GM23338 (cell line): ENCODE measurements at regions not wholly inside any gene's neighbourhood (a gene's known extent, or its start where the extent isn't known, plus 50 kb on each side); places are given as distances from the start of the nearest gene placed in this dataset.

Experiments used
- ATAC-seq: fragments of 200-7000 bp; cut with Tn5 transposase; 3 replicates; pipeline ENCODE4 v1.9.1; 2020
- DNase-seq: peaks from one replicate; pipeline ENCODE4 v3.0.0-alpha.2; 2015; ENCODE audit warnings: low spot score
- H2AFZ ChIP-seq: fragments of 200-600 bp; sonication (generic); 2 replicates; pipeline ENCODE4 v1.8.0; 2016; ENCODE audit warnings: antibody characterized with exemption, mild to moderate bottlenecking, moderate library complexity
- H3F3A ChIP-seq: fragments of 200-600 bp; sonication (generic); replicated peaks from 2 replicates; pipeline ENCODE4 v1.8.0; 2017; ENCODE audit warnings: antibody characterized with exemption, mixed run types, low read depth
- H3K27ac ChIP-seq: fragments of 200-600 bp; sonication (generic); 2 replicates; pipeline ENCODE4 v1.6.1; 2016; ENCODE audit warnings: low read depth
- H3K27me3 ChIP-seq: fragments of 200-600 bp; sonication (generic); 2 replicates; pipeline ENCODE4 v1.8.0; 2016; ENCODE audit warnings: mild to moderate bottlenecking, mixed run types, moderate library complexity; ENCODE audit not compliant: insufficient read depth
- H3K36me3 ChIP-seq: fragments of 200-600 bp; sonication (generic); 2 replicates; pipeline ENCODE4 v1.8.0; 2016; ENCODE audit warnings: mild to moderate bottlenecking; ENCODE audit not compliant: insufficient read depth
- H3K4me1 ChIP-seq: fragments of 200-600 bp; sonication (generic); 2 replicates; pipeline ENCODE4 v1.8.0; 2016; ENCODE audit warnings: mild to moderate bottlenecking, moderate library complexity; ENCODE audit not compliant: insufficient read depth
- H3K4me2 ChIP-seq: fragments of 200-600 bp; sonication (generic); 2 replicates; pipeline ENCODE4 v1.7.1; 2017; ENCODE audit warnings: mixed run types
- H3K4me3 ChIP-seq: fragments of 200-600 bp; sonication (generic); 2 replicates; pipeline ENCODE4 v1.6.1; 2016; ENCODE audit warnings: mixed run types
- H3K79me2 ChIP-seq: fragments of 200-600 bp; sonication (generic); replicated peaks from 2 replicates; pipeline ENCODE4 v1.8.0; 2017; ENCODE audit warnings: mild to moderate bottlenecking; ENCODE audit not compliant: insufficient read depth
- H3K9me2 ChIP-seq: fragments of 200-600 bp; sonication (generic); 2 replicates; pipeline ENCODE4 v1.8.0; 2017; ENCODE audit not compliant: insufficient read depth
- H4K20me1 ChIP-seq: fragments of 200-600 bp; sonication (generic); replicated peaks from 2 replicates; pipeline ENCODE4 v1.8.0; 2017; ENCODE audit warnings: mild to moderate bottlenecking; ENCODE audit not compliant: insufficient read depth
- H3K27ac Mint-ChIP-seq: 2 replicates; pipeline ENCODE4 v1.8.0; 2020; ENCODE audit warnings: inconsistent platforms, mild to moderate bottlenecking, moderate library complexity, mixed read lengths
- H3K27me3 Mint-ChIP-seq: 3 replicates; pipeline ENCODE4 v1.8.0; 2022; ENCODE audit warnings: low read depth, mild to moderate bottlenecking, moderate library complexity, mixed read lengths, inconsistent platforms; ENCODE audit not compliant: insufficient read depth, poor library complexity
- H3K36me3 Mint-ChIP-seq: 3 replicates; pipeline ENCODE4 v1.8.0; 2021; ENCODE audit warnings: low read depth, mild to moderate bottlenecking, inconsistent platforms, moderate library complexity, mixed read lengths
- H3K4me1 Mint-ChIP-seq: 3 replicates; pipeline ENCODE4 v1.8.0; 2020; ENCODE audit warnings: mild to moderate bottlenecking, inconsistent platforms, mixed read lengths
- H3K4me3 Mint-ChIP-seq: 3 replicates; pipeline ENCODE4 v1.8.0; 2021; ENCODE audit warnings: moderate library complexity, mild to moderate bottlenecking, inconsistent platforms, mixed read lengths
- H3K9me3 Mint-ChIP-seq: 3 replicates; pipeline ENCODE4 v1.8.0; 2020; ENCODE audit warnings: moderate library complexity, mild to moderate bottlenecking, inconsistent platforms, mixed read lengths
- CREB1 ChIP-seq: fragments of 250-450 bp; sonication (Bioruptor Pico); IDR thresholded peaks from 2 replicates; pipeline ENCODE4 v1.5.0; 2020; ENCODE audit warnings: low read depth, mild to moderate bottlenecking, moderate library complexity
- EZH2phosphoT487 ChIP-seq: fragments of 200-600 bp; sonication (generic); IDR thresholded peaks from one replicate; pipeline ENCODE4 v1.8.1; 2018; ENCODE audit warnings: antibody characterized with exemption; ENCODE audit not compliant: unreplicated experiment
- JUNB ChIP-seq: IDR thresholded peaks from one replicate; pipeline ENCODE4 v1.6.1; 2016; ENCODE audit warnings: antibody characterized with exemption; ENCODE audit not compliant: unreplicated experiment
- NANOG ChIP-seq: IDR thresholded peaks from 2 replicates; pipeline ENCODE4 v1.6.1; 2016; ENCODE audit warnings: antibody characterized with exemption, borderline replicate concordance
- POLR2AphosphoS5 ChIP-seq: IDR thresholded peaks from 2 replicates; pipeline ENCODE4 v1.6.1; 2016; ENCODE audit warnings: antibody characterized with exemption, low read depth
- STAT1 ChIP-seq: IDR thresholded peaks from one replicate; pipeline ENCODE4 v1.6.1; 2016; ENCODE audit warnings: antibody characterized with exemption; ENCODE audit not compliant: unreplicated experiment
- ZNF114 ChIP-seq: fragments of 250-450 bp; sonication (Bioruptor Pico); IDR thresholded peaks from 2 replicates; pipeline ENCODE4 v1.5.0; 2020; ENCODE audit warnings: mild to moderate bottlenecking, moderate library complexity
- ZNF331 ChIP-seq: fragments of 250-450 bp; sonication (Bioruptor Pico); IDR thresholded peaks from 2 replicates; pipeline ENCODE4 v1.5.0; 2020; ENCODE audit warnings: low read depth, mild to moderate bottlenecking, moderate library complexity
- TF ChIP-seq, protein P1 (sequence below): fragments of 250-450 bp; sonication (Bioruptor Pico); IDR thresholded peaks from 2 replicates; pipeline ENCODE4 v1.5.0; 2020; ENCODE audit warnings: mild to moderate bottlenecking, moderate library complexity
- TF ChIP-seq, protein P2 (sequence below), 2 experiments: fragments of 200-600 bp in 1 of 2; sonication (generic) in 1 of 2; conservative IDR thresholded peaks; 2 replicates each; pipeline versions ENCODE4 v1.5.1 to v1.6.1; 2016 to 2017; ENCODE audit warnings: antibody characterized with exemption in 2 of 2, low read depth in 2 of 2, mild to moderate bottlenecking in 2 of 2, moderate library complexity in 1 of 2
- TF ChIP-seq, protein P3 (sequence below): IDR thresholded peaks from one replicate; pipeline ENCODE4 v1.6.1; 2018; ENCODE audit warnings: antibody characterized with exemption; ENCODE audit not compliant: unreplicated experiment
- TF ChIP-seq, protein P4 (sequence below): IDR thresholded peaks from 2 replicates; pipeline ENCODE4 v1.6.1; 2016; ENCODE audit warnings: antibody characterized with exemption

DNA sequence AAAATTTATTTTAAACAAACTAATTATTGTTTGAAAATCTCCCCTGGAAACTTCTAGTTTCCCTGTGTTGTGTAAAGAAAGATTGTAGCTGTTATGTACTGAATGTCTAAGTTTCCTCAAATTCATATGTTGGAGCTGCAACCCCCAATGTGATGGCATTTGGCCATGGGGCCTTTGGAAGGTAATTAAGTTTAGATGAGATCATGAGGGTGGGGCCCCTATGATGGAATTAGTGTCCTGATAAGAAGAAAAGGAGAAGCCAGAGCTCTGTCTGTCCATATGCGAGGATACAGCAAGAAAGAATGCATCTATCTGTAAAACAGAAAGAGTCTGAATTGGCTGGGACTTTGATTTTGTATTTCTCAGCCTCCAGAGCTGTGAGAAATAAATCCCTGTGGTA is 179.5 kb downstream of the STK31 start (continued):
- TF ChIP-seq, protein P1, sequence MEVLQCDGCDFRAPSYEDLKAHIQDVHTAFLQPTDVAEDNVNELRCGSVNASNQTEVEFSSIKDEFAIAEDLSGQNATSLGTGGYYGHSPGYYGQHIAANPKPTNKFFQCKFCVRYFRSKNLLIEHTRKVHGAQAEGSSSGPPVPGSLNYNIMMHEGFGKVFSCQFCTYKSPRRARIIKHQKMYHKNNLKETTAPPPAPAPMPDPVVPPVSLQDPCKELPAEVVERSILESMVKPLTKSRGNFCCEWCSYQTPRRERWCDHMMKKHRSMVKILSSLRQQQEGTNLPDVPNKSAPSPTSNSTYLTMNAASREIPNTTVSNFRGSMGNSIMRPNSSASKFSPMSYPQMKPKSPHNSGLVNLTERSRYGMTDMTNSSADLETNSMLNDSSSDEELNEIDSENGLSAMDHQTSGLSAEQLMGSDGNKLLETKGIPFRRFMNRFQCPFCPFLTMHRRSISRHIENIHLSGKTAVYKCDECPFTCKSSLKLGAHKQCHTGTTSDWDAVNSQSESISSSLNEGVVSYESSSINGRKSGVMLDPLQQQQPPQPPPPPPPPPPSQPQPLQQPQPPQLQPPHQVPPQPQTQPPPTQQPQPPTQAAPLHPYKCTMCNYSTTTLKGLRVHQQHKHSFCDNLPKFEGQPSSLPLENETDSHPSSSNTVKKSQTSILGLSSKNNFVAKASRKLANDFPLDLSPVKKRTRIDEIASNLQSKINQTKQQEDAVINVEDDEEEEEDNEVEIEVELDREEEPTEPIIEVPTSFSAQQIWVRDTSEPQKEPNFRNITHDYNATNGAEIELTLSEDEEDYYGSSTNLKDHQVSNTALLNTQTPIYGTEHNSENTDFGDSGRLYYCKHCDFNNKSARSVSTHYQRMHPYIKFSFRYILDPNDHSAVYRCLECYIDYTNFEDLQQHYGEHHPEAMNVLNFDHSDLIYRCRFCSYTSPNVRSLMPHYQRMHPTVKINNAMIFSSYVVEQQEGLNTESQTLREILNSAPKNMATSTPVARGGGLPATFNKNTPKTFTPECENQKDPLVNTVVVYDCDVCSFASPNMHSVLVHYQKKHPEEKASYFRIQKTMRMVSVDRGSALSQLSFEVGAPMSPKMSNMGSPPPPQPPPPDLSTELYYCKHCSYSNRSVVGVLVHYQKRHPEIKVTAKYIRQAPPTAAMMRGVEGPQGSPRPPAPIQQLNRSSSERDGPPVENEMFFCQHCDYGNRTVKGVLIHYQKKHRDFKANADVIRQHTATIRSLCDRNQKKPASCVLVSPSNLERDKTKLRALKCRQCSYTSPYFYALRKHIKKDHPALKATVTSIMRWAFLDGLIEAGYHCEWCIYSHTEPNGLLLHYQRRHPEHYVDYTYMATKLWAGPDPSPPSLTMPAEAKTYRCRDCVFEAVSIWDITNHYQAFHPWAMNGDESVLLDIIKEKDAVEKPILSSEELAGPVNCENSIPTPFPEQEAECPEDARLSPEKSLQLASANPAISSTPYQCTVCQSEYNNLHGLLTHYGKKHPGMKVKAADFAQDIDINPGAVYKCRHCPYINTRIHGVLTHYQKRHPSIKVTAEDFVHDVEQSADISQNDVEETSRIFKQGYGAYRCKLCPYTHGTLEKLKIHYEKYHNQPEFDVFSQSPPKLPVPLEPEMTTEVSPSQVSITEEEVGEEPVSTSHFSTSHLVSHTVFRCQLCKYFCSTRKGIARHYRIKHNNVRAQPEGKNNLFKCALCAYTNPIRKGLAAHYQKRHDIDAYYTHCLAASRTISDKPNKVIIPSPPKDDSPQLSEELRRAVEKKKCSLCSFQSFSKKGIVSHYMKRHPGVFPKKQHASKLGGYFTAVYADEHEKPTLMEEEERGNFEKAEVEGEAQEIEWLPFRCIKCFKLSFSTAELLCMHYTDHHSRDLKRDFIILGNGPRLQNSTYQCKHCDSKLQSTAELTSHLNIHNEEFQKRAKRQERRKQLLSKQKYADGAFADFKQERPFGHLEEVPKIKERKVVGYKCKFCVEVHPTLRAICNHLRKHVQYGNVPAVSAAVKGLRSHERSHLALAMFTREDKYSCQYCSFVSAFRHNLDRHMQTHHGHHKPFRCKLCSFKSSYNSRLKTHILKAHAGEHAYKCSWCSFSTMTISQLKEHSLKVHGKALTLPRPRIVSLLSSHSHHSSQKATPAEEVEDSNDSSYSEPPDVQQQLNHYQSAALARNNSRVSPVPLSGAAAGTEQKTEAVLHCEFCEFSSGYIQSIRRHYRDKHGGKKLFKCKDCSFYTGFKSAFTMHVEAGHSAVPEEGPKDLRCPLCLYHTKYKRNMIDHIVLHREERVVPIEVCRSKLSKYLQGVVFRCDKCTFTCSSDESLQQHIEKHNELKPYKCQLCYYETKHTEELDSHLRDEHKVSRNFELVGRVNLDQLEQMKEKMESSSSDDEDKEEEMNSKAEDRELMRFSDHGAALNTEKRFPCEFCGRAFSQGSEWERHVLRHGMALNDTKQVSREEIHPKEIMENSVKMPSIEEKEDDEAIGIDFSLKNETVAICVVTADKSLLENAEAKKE (CRISPR knock-in tag): no peak
- TF ChIP-seq CREB1 (CRISPR knock-in tag): no peak
- no peak for TF ChIP-seq EZH2phosphoT487

DNA sequence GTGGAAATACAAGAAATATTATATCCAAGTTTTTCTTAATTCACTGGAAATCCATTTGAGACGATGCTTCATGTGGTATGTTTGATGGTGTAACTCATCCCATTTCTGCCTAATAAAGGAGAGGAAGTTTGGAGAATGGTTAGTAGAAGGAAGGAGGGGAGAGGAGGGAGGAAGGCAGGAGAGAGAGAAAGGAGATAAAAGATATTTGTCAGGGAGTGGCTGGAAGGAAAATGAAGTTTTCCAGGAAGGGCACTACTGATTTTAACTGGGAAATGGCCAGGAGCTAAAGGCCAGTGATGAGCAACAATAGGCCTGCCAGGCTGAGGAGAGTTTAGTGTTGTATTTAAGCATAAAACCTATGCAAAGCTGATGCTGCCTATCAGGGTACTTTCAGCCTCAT is 182.0 kb downstream of the STK31 start:
- Histone ChIP-seq H4K20me1 (no peaks in the 10 kb centered on the region), H3K4me1 (no peaks in the 10 kb centered on the region), H3K9me2 (no peaks in the 10 kb centered on the region; the same call in 1 of the 2 replicates), H3K4me2 (no peak overlapping the region), H3K79me2 (no peaks in the 10 kb centered on the region), H3K27me3 (no peaks in the 10 kb centered on the region), H3K36me3 (no peaks in the 10 kb centered on the region), H3K27ac (no peak overlapping the region), H2AFZ (no peak overlapping the region), H3K4me3 (no peak overlapping the region), H3F3A (no peaks in the 10 kb centered on the region)
- no peak overlapping the region for H3K4me3 Mint-ChIP-seq
- H3K4me1 Mint-ChIP-seq: peaks cover 3% of the 10 kb centered on the region; the same call in 2 of the 3 replicates
- no peak for ATAC-seq
- no peaks in the 10 kb centered on the region for H3K36me3 Mint-ChIP-seq
- DNase-seq: no peak
- H3K27ac Mint-ChIP-seq: no peak overlapping the region
- no peaks in the 10 kb centered on the region for H3K27me3 Mint-ChIP-seq
- no peaks in the 10 kb centered on the region for H3K9me3 Mint-ChIP-seq
- TF ChIP-seq EZH2phosphoT487 (no peak), ZNF331 (CRISPR knock-in tag) (no peak), STAT1 (no peak), ZNF114 (no peak), JUNB (no peak), POLR2AphosphoS5 (no peak), NANOG (no peak), CREB1 (CRISPR knock-in tag) (no peak)
- TF ChIP-seq, protein P2, sequence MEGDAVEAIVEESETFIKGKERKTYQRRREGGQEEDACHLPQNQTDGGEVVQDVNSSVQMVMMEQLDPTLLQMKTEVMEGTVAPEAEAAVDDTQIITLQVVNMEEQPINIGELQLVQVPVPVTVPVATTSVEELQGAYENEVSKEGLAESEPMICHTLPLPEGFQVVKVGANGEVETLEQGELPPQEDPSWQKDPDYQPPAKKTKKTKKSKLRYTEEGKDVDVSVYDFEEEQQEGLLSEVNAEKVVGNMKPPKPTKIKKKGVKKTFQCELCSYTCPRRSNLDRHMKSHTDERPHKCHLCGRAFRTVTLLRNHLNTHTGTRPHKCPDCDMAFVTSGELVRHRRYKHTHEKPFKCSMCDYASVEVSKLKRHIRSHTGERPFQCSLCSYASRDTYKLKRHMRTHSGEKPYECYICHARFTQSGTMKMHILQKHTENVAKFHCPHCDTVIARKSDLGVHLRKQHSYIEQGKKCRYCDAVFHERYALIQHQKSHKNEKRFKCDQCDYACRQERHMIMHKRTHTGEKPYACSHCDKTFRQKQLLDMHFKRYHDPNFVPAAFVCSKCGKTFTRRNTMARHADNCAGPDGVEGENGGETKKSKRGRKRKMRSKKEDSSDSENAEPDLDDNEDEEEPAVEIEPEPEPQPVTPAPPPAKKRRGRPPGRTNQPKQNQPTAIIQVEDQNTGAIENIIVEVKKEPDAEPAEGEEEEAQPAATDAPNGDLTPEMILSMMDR (conservative IDR thresholded peaks at IDR 0.05; ENCODE audit: low read depth in 2 of 2): no peak
- TF ChIP-seq, protein P3, sequence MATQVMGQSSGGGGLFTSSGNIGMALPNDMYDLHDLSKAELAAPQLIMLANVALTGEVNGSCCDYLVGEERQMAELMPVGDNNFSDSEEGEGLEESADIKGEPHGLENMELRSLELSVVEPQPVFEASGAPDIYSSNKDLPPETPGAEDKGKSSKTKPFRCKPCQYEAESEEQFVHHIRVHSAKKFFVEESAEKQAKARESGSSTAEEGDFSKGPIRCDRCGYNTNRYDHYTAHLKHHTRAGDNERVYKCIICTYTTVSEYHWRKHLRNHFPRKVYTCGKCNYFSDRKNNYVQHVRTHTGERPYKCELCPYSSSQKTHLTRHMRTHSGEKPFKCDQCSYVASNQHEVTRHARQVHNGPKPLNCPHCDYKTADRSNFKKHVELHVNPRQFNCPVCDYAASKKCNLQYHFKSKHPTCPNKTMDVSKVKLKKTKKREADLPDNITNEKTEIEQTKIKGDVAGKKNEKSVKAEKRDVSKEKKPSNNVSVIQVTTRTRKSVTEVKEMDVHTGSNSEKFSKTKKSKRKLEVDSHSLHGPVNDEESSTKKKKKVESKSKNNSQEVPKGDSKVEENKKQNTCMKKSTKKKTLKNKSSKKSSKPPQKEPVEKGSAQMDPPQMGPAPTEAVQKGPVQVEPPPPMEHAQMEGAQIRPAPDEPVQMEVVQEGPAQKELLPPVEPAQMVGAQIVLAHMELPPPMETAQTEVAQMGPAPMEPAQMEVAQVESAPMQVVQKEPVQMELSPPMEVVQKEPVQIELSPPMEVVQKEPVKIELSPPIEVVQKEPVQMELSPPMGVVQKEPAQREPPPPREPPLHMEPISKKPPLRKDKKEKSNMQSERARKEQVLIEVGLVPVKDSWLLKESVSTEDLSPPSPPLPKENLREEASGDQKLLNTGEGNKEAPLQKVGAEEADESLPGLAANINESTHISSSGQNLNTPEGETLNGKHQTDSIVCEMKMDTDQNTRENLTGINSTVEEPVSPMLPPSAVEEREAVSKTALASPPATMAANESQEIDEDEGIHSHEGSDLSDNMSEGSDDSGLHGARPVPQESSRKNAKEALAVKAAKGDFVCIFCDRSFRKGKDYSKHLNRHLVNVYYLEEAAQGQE: no peak
- TF ChIP-seq, protein P4, sequence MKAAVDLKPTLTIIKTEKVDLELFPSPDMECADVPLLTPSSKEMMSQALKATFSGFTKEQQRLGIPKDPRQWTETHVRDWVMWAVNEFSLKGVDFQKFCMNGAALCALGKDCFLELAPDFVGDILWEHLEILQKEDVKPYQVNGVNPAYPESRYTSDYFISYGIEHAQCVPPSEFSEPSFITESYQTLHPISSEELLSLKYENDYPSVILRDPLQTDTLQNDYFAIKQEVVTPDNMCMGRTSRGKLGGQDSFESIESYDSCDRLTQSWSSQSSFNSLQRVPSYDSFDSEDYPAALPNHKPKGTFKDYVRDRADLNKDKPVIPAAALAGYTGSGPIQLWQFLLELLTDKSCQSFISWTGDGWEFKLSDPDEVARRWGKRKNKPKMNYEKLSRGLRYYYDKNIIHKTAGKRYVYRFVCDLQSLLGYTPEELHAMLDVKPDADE: no peak
